Kidney (tissue), 13 donors: ENCODE measurements at regions not wholly inside any gene's neighbourhood (a gene's known extent, or its start where the extent isn't known, plus 50 kb on each side); places are given as distances from the start of the nearest gene placed in this dataset.
A peak's percentile ranks its signal among the peaks of the same experiment; 100 is the strongest.

Experiments used
- DNase-seq, 5 donors: peaks; one replicate each; pipeline ENCODE4 v3.0.0-alpha.2; 2013 to 2020
- FAIRE-seq: peaks from 2 replicates; lab custom pipeline; 2012; peaks lifted over from hg19 to GRCh38; lab: Jason Lieb, UNC
- H3K27ac ChIP-seq, 2 donors: one replicate each; pipeline ENCODE4 v1.7.0; 2013; ENCODE audit warnings: low read depth in 2 of 2, low read length in 2 of 2, inconsistent platforms in 1 of 2
- H3K27me3 ChIP-seq: one replicate; pipeline ENCODE4 v1.7.1; 2013; ENCODE audit warnings: low read length, inconsistent platforms; ENCODE audit not compliant: control insufficient read depth, insufficient read depth
- H3K36me3 ChIP-seq, 3 donors: one replicate each; pipeline versions ENCODE4 v1.7.0 to v1.7.1; 2013; ENCODE audit warnings: low read length in 3 of 3, control low read depth in 1 of 3, inconsistent platforms in 1 of 3; ENCODE audit not compliant: insufficient read depth in 3 of 3, control insufficient read depth in 2 of 3
- H3K4me1 ChIP-seq, 3 donors: one replicate each; pipeline versions ENCODE4 v1.7.0 to v1.7.1; 2013; ENCODE audit warnings: low read length in 3 of 3, inconsistent platforms in 1 of 3, low read depth in 1 of 3; ENCODE audit not compliant: control insufficient read depth in 2 of 3, insufficient read depth in 2 of 3
- H3K4me3 ChIP-seq, 3 donors: one replicate each; pipeline versions ENCODE4 v1.7.0 to v1.8.1; 2013; ENCODE audit warnings: low read length in 3 of 3, control low read depth in 1 of 3, inconsistent platforms in 1 of 3
- H3K9ac ChIP-seq, 3 donors: one replicate each; pipeline versions ENCODE4 v1.7.0 to v1.7.1; 2013; ENCODE audit warnings: low read length in 3 of 3, control low read depth in 1 of 3, inconsistent platforms in 1 of 3
- H3K9me3 ChIP-seq, 3 donors: one replicate each; pipeline versions ENCODE4 v1.7.0 to v1.7.1; 2013; ENCODE audit warnings: low read length in 3 of 3, control low read depth in 1 of 3, inconsistent platforms in 1 of 3; ENCODE audit not compliant: control insufficient read depth in 2 of 3, insufficient read depth in 1 of 3
- intact Hi-C: fragments of 100-400 bp; cut with DNase I; formaldehyde crosslinking; loops from one replicate; pipeline ENCODE4 v1.11.1; 2022
- TF ChIP-seq, protein P1 (sequence below): IDR thresholded peaks from 3 replicates; pipeline ENCODE4 v1.5.1; 2012; ENCODE audit warnings: mild to moderate bottlenecking, moderate library complexity, borderline replicate concordance; ENCODE audit not compliant: insufficient read depth; ENCODE audit errors: extremely low read depth
- donor health status: control.
- donor health status: control.
- donor health status: control.
- donor health status: control.
- donor health status: control.
- donor health status: DM: yes; HTN: yes; CAD: no.
- donor health status: Normal renal cell carcinoma (clear cell type).

DNA sequence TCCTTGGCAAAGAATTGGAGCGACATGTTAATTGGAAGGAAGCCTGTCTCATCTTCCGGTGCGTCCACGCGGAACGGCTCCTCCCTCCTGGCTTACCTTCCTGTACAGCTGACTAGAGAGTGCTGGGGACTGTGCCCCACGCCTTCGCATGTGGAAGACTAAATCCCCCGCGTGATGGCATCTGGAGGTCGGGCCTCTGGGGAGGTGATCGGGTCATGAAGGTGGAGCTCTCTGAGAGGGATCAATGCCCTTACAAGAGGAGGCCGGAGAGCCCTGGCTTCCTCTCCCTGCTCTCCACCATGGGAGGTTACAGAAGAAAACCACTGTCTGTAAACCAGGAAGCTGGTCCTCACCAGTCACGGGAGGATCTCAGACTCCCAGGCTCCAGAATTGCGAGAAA lies 104.1 kb upstream of the OTOS start:
- TF ChIP-seq, protein P1, sequence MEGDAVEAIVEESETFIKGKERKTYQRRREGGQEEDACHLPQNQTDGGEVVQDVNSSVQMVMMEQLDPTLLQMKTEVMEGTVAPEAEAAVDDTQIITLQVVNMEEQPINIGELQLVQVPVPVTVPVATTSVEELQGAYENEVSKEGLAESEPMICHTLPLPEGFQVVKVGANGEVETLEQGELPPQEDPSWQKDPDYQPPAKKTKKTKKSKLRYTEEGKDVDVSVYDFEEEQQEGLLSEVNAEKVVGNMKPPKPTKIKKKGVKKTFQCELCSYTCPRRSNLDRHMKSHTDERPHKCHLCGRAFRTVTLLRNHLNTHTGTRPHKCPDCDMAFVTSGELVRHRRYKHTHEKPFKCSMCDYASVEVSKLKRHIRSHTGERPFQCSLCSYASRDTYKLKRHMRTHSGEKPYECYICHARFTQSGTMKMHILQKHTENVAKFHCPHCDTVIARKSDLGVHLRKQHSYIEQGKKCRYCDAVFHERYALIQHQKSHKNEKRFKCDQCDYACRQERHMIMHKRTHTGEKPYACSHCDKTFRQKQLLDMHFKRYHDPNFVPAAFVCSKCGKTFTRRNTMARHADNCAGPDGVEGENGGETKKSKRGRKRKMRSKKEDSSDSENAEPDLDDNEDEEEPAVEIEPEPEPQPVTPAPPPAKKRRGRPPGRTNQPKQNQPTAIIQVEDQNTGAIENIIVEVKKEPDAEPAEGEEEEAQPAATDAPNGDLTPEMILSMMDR: no peak
- H3K27ac ChIP-seq: no peak overlapping the region
- no peak overlapping the region for H3K9ac ChIP-seq
- H3K27me3 ChIP-seq: peaks cover 2% of the 10 kb centered on the region
- H3K9me3 ChIP-seq: no peaks in the 10 kb centered on the region
- H3K4me3 ChIP-seq: no peak overlapping the region
- DNase-seq (peak; percentile 16 to 65 (median 46)), FAIRE-seq (no peak)
- intact Hi-C loops: no loop called here
- no peaks in the 10 kb centered on the region for H3K36me3 ChIP-seq
- H3K4me1 ChIP-seq: no peaks in the 10 kb centered on the region

- TF ChIP-seq, protein P1: no peak
- no peak for FAIRE-seq
- DNase-seq: no peak
- no peaks in the 10 kb centered on the region for H3K36me3 ChIP-seq
- intact Hi-C loops: no loop called here
- H3K9ac ChIP-seq: no peak overlapping the region
- H3K9me3 ChIP-seq: no peaks in the 10 kb centered on the region
- H3K4me1 ChIP-seq: peaks cover 0 to 1% (median 0%) of the 10 kb centered on the region in 3 donors
- peaks cover 2% of the 10 kb centered on the region for H3K27me3 ChIP-seq
- no peak overlapping the region for H3K4me3 ChIP-seq
- H3K27ac ChIP-seq: no peak overlapping the region
These were observed 104.7 kb upstream of the OTOS start for GRCh38 chr2:240245184-240245583.

DNA sequence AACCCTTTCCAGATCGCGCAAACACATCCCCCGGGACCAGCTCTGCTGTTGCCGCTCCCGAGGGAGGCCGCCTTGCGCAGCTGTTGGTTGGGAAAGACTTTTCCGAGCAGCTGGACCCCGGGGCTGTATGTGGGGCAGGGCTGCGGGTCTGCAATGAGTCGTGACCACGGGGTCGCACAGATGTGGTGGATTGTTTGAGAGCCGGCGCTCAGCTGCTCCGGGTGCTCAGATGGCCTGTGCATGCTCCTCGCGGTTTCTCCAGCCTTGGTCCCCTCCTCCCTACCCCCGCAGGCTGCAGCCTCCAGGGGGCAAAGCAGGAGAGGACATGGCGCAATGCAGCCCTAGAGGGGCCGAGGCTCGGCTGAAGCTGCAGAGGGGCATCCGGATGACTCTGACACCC lies 105.2 kb upstream of the OTOS start:
- Histone ChIP-seq H3K27ac (no peak overlapping the region), H3K4me3 (no peak overlapping the region), H3K4me1 (peaks cover 0 to 6% (median 3%) of the 10 kb centered on the region in 3 donors), H3K9ac (no peak overlapping the region), H3K9me3 (no peaks in the 10 kb centered on the region), H3K27me3 (peaks cover 2% of the 10 kb centered on the region), H3K36me3 (no peaks in the 10 kb centered on the region)
- intact Hi-C loops: no loop called here
- TF ChIP-seq, protein P1: no peak
- DNase-seq (peak; percentile 54 to 93 (median 63)), FAIRE-seq (no peak)
